OCI-LY7 (cell line): ENCODE measurements at regions not wholly inside any gene's neighbourhood (a gene's known extent, or its start where the extent isn't known, plus 50 kb on each side); places are given as distances from the start of the nearest gene placed in this dataset.

Source experiments
- BruUV-seq: library from RNA; stranded (reverse); fragments of 400-500 nt; replicated peaks from 2 replicates; lab custom pipeline; 2021; lab: Mats Ljungman, UMichigan
- CTCF ChIA-PET: fragments of 300-600 bp; sonication (Branson Sonifier 250); formaldehyde crosslinking; loops from one replicate; lab custom pipeline; 2022; ENCODE audit warnings: antibody characterized with exemption; ENCODE audit not compliant: unreplicated experiment; lab: Charles Lee
- POLR2A ChIA-PET: fragments of 300-600 bp; sonication (Branson Sonifier 250); formaldehyde crosslinking; loops from one replicate; lab custom pipeline; 2022; ENCODE audit warnings: antibody characterized with exemption; lab: Charles Lee
- DNase-seq: peaks from one replicate; pipeline ENCODE4 v3.0.0-alpha.2; 2015; ENCODE audit warnings: low spot score
- H2AFZ ChIP-seq: fragments of 200-600 bp; sonication (generic), shearing (Covaris generic); 2 replicates; pipeline ENCODE4 v1.6.1; 2014; ENCODE audit warnings: mild to moderate bottlenecking, antibody characterized with exemption, low read length, moderate library complexity
- H3K27ac ChIP-seq: fragments of 200-600 bp; sonication (generic); 2 replicates; pipeline ENCODE4 v1.5.1; 2014; ENCODE audit warnings: mixed run types, low read depth, mild to moderate bottlenecking, moderate library complexity, low read length, inconsistent platforms; ENCODE audit not compliant: poor library complexity, severe bottlenecking
- H3K36me3 ChIP-seq: fragments of 200-600 bp; sonication (generic); 2 replicates; pipeline ENCODE4 v1.6.1; 2014; ENCODE audit warnings: mild to moderate bottlenecking, antibody characterized with exemption, low read length, moderate library complexity, mixed read lengths; ENCODE audit not compliant: insufficient read depth
- H3K4me1 ChIP-seq: fragments of 200-600 bp; sonication (generic); 2 replicates; pipeline ENCODE4 v1.5.1; 2014; ENCODE audit warnings: mild to moderate bottlenecking, low read length; ENCODE audit not compliant: insufficient read depth, poor library complexity, severe bottlenecking
- H3K4me2 ChIP-seq: fragments of 200-600 bp; sonication (generic); 2 replicates; pipeline ENCODE4 v1.6.1; 2014; ENCODE audit warnings: mild to moderate bottlenecking, low read length
- H3K4me3 ChIP-seq: fragments of 200-600 bp; sonication (generic); 2 replicates; pipeline ENCODE4 v1.5.1; 2014; ENCODE audit warnings: mild to moderate bottlenecking, low read depth, low read length; ENCODE audit not compliant: poor library complexity, severe bottlenecking
- H3K79me2 ChIP-seq: fragments of 200-600 bp; sonication (generic); 2 replicates; pipeline ENCODE4 v1.6.1; 2016; ENCODE audit warnings: low read depth, mild to moderate bottlenecking, low read length, moderate library complexity, mixed read lengths; ENCODE audit not compliant: insufficient read depth
- H3K9me2 ChIP-seq: fragments of 200-600 bp; sonication (generic); 2 replicates; pipeline ENCODE4 v1.6.1; 2016; ENCODE audit warnings: mild to moderate bottlenecking, low read length, mixed read lengths; ENCODE audit not compliant: insufficient read depth
- H3K9me3 ChIP-seq: fragments of 200-600 bp; sonication (generic); 2 replicates; pipeline ENCODE4 v1.6.1; 2014; ENCODE audit warnings: mild to moderate bottlenecking, mixed run types, low read length, mixed read lengths
- H4K20me1 ChIP-seq: fragments of 200-600 bp; sonication (generic); 2 replicates; pipeline ENCODE4 v1.6.1; 2014; ENCODE audit warnings: mild to moderate bottlenecking, antibody characterized with exemption, low read length, moderate library complexity, mixed read lengths; ENCODE audit not compliant: insufficient read depth
- CTCF ChIP-seq: fragments of 200-600 bp; sonication (generic); conservative IDR thresholded peaks from 2 replicates; pipeline ENCODE4 v1.5.1; 2014; ENCODE audit warnings: mild to moderate bottlenecking, antibody characterized with exemption, low read length, moderate library complexity, mixed read lengths
- EZH2phosphoT487 ChIP-seq: fragments of 200-600 bp; sonication (generic); IDR thresholded peaks from 2 replicates; pipeline ENCODE4 v1.6.1; 2018; ENCODE audit warnings: low read depth, borderline replicate concordance, mild to moderate bottlenecking, mixed run types, antibody characterized with exemption, low read length, moderate library complexity, mixed read lengths
- intact Hi-C: fragments of 100-400 bp; cut with micrococcal nuclease; formaldehyde crosslinking; loops from one replicate; pipeline ENCODE4 v1.10.0; 2022; ENCODE audit not compliant: unreplicated experiment

GRCh38 chr22:47775191-47775590 lies 1012.7 kb downstream of the TBC1D22A start:
- POLR2A ChIA-PET: no interaction called here
- BruUV-seq: no TSS peak
- Histone ChIP-seq H3K27ac (no peak overlapping the region), H4K20me1 (no peaks in the 10 kb centered on the region), H3K79me2 (no peaks in the 10 kb centered on the region), H3K9me2 (no peaks in the 10 kb centered on the region), H3K4me2 (no peak overlapping the region), H3K4me1 (no peaks in the 10 kb centered on the region), H3K4me3 (no peak overlapping the region), H3K9me3 (no peaks in the 10 kb centered on the region), H3K36me3 (no peaks in the 10 kb centered on the region), H2AFZ (no peak overlapping the region)
- CTCF ChIA-PET: no interaction called here
- TF ChIP-seq CTCF (no peak), EZH2phosphoT487 (no peak)
- no peak for DNase-seq
- intact Hi-C loops: no loop called here

GRCh38 chr22:47773635-47774034 lies 1011.2 kb downstream of the TBC1D22A start:
- DNase-seq: no peak
- H3K4me1 ChIP-seq: no peaks in the 10 kb centered on the region
- H3K4me2 ChIP-seq: no peak overlapping the region
- H3K9me2 ChIP-seq: no peaks in the 10 kb centered on the region
- H3K79me2 ChIP-seq: no peaks in the 10 kb centered on the region
- no peaks in the 10 kb centered on the region for H3K9me3 ChIP-seq
- no peak overlapping the region for H3K27ac ChIP-seq
- H3K4me3 ChIP-seq: no peak overlapping the region
- no peaks in the 10 kb centered on the region for H3K36me3 ChIP-seq
- ChIA-PET CTCF (no interaction called here), POLR2A (no interaction called here)
- TF ChIP-seq CTCF (no peak), EZH2phosphoT487 (no peak)
- no peaks in the 10 kb centered on the region for H4K20me1 ChIP-seq
- no peak overlapping the region for H2AFZ ChIP-seq
- no TSS peak for BruUV-seq
- intact Hi-C loops: no loop called here

GRCh38 chr22:47772864-47773263 lies 1010.4 kb downstream of the TBC1D22A start:
- BruUV-seq: no TSS peak
- ChIA-PET CTCF (no interaction called here), POLR2A (interaction anchor here (0.8 kb wide), 1 partner anchor 14 kb away, joined by 4 read pairs; no protein-coding TSS in a partner anchor)
- intact Hi-C loops: no loop called here
- no peak overlapping the region for H3K27ac ChIP-seq
- no peak for DNase-seq
- H4K20me1 ChIP-seq: no peaks in the 10 kb centered on the region
- no peaks in the 10 kb centered on the region for H3K9me3 ChIP-seq
- H3K79me2 ChIP-seq: no peaks in the 10 kb centered on the region
- no peak overlapping the region for H3K4me3 ChIP-seq
- H2AFZ ChIP-seq: no peak overlapping the region
- no peaks in the 10 kb centered on the region for H3K9me2 ChIP-seq
- no peak for TF ChIP-seq EZH2phosphoT487
- no peak for TF ChIP-seq CTCF
- H3K36me3 ChIP-seq: no peaks in the 10 kb centered on the region
- no peak overlapping the region for H3K4me2 ChIP-seq
- no peaks in the 10 kb centered on the region for H3K4me1 ChIP-seq
